ENCODE measurements at regions not wholly inside any gene's neighbourhood (a gene's known extent, or its start where the extent isn't known, plus 50 kb on each side); places are given as distances from the start of the nearest gene placed in this dataset.

GRCh38 chr18:45357686-45358470, 257.4 kb upstream of the SLC14A2 start:
- no peak for TF ChIP-seq EZH2 (IDR thresholded peaks at IDR 0.05)
- TF ChIP-seq FOXP2 (optimal IDR thresholded peaks at IDR 0.05; ENCODE audit: control extremely low read depth, extremely low read length, insufficient read depth) = no peak
- no peak for TF ChIP-seq POLR2AphosphoS5 (IDR thresholded peaks at IDR 0.05; ENCODE audit: borderline replicate concordance, low read depth, low read length)
- DNase-seq (ENCODE audit: low read depth, low spot score) = no peak
- Histone ChIP-seq H3K36me3 (ENCODE audit: insufficient read depth, low read length) (no peaks in the 10 kb centered on the region), H3K9me3 (ENCODE audit: low read depth, low read length) (no peaks in the 10 kb centered on the region), H3K9ac (ENCODE audit: insufficient read length) (no peak overlapping the region), H3K4me3 (no peak overlapping the region), H3K27ac (no peak overlapping the region)

GRCh38 chr18:45359275-45360009, 255.8 kb upstream of the SLC14A2 start:
- TF ChIP-seq POLR2AphosphoS5 (IDR thresholded peaks at IDR 0.05; ENCODE audit: borderline replicate concordance, low read depth, low read length) (no peak), FOXP2 (optimal IDR thresholded peaks at IDR 0.05; ENCODE audit: control extremely low read depth, extremely low read length, insufficient read depth) (no peak), EZH2 (IDR thresholded peaks at IDR 0.05) (no peak)
- no peak for DNase-seq (ENCODE audit: low read depth, low spot score)
- H3K27ac ChIP-seq = no peak overlapping the region
- H3K36me3 ChIP-seq (ENCODE audit: insufficient read depth, low read length) = no peaks in the 10 kb centered on the region
- H3K9ac ChIP-seq (ENCODE audit: insufficient read length) = no peak overlapping the region
- H3K4me3 ChIP-seq = no peak overlapping the region
- no peaks in the 10 kb centered on the region for H3K9me3 ChIP-seq (ENCODE audit: low read depth, low read length)

GRCh38 chr18:45361125-45361851, 254.0 kb upstream of the SLC14A2 start:
- no peak overlapping the region for H3K4me3 ChIP-seq
- H3K9ac ChIP-seq (ENCODE audit: insufficient read length) = no peak overlapping the region
- no peaks in the 10 kb centered on the region for H3K36me3 ChIP-seq (ENCODE audit: insufficient read depth, low read length)
- no peak overlapping the region for H3K27ac ChIP-seq
- no peaks in the 10 kb centered on the region for H3K9me3 ChIP-seq (ENCODE audit: low read depth, low read length)
- no peak for DNase-seq (ENCODE audit: low read depth, low spot score)
- TF ChIP-seq EZH2 (IDR thresholded peaks at IDR 0.05) = no peak
- no peak for TF ChIP-seq POLR2AphosphoS5 (IDR thresholded peaks at IDR 0.05; ENCODE audit: borderline replicate concordance, low read depth, low read length)
- TF ChIP-seq FOXP2 (optimal IDR thresholded peaks at IDR 0.05; ENCODE audit: control extremely low read depth, extremely low read length, insufficient read depth) = no peak

- Histone ChIP-seq H3K4me3 (no peak overlapping the region), H3K27ac (no peak overlapping the region), H3K36me3 (ENCODE audit: insufficient read depth, low read length) (no peaks in the 10 kb centered on the region), H3K9ac (ENCODE audit: insufficient read length) (no peak overlapping the region), H3K9me3 (ENCODE audit: low read depth, low read length) (no peaks in the 10 kb centered on the region)
- no peak for TF ChIP-seq FOXP2 (optimal IDR thresholded peaks at IDR 0.05; ENCODE audit: control extremely low read depth, extremely low read length, insufficient read depth)
- TF ChIP-seq EZH2 (IDR thresholded peaks at IDR 0.05) = no peak
- no peak for TF ChIP-seq POLR2AphosphoS5 (IDR thresholded peaks at IDR 0.05; ENCODE audit: borderline replicate concordance, low read depth, low read length)
- no peak for DNase-seq (ENCODE audit: low read depth, low spot score)
Measured at GRCh38 chr18:45363196-45363595, 252.1 kb upstream of the SLC14A2 start.

- Histone ChIP-seq H3K36me3 (ENCODE audit: insufficient read depth, low read length) (no peaks in the 10 kb centered on the region), H3K4me3 (no peak overlapping the region), H3K27ac (no peak overlapping the region), H3K9ac (ENCODE audit: insufficient read length) (no peak overlapping the region), H3K9me3 (ENCODE audit: low read depth, low read length) (no peaks in the 10 kb centered on the region)
- DNase-seq (ENCODE audit: low read depth, low spot score) = no peak
- TF ChIP-seq EZH2 (IDR thresholded peaks at IDR 0.05) = no peak
- TF ChIP-seq FOXP2 (optimal IDR thresholded peaks at IDR 0.05; ENCODE audit: control extremely low read depth, extremely low read length, insufficient read depth) = no peak
- no peak for TF ChIP-seq POLR2AphosphoS5 (IDR thresholded peaks at IDR 0.05; ENCODE audit: borderline replicate concordance, low read depth, low read length)
Measured at GRCh38 chr18:45365835-45366234, 249.4 kb upstream of the SLC14A2 start.

GRCh38 chr18:45370255-45371010, 244.8 kb upstream of the SLC14A2 start:
- TF ChIP-seq EZH2 (IDR thresholded peaks at IDR 0.05) (no peak), POLR2AphosphoS5 (IDR thresholded peaks at IDR 0.05; ENCODE audit: borderline replicate concordance, low read depth, low read length) (no peak), FOXP2 (optimal IDR thresholded peaks at IDR 0.05; ENCODE audit: control extremely low read depth, extremely low read length, insufficient read depth) (no peak)
- H3K27ac ChIP-seq = no peak overlapping the region
- DNase-seq (ENCODE audit: low read depth, low spot score) = no peak
- no peak overlapping the region for H3K9ac ChIP-seq (ENCODE audit: insufficient read length)
- no peak overlapping the region for H3K4me3 ChIP-seq
- no peaks in the 10 kb centered on the region for H3K9me3 ChIP-seq (ENCODE audit: low read depth, low read length)
- H3K36me3 ChIP-seq (ENCODE audit: insufficient read depth, low read length) = no peaks in the 10 kb centered on the region

- H3K36me3 ChIP-seq (ENCODE audit: insufficient read depth, low read length) = no peaks in the 10 kb centered on the region
- H3K9me3 ChIP-seq (ENCODE audit: low read depth, low read length) = no peaks in the 10 kb centered on the region
- TF ChIP-seq FOXP2 (optimal IDR thresholded peaks at IDR 0.05; ENCODE audit: control extremely low read depth, extremely low read length, insufficient read depth) (no peak), EZH2 (IDR thresholded peaks at IDR 0.05) (no peak), POLR2AphosphoS5 (IDR thresholded peaks at IDR 0.05; ENCODE audit: borderline replicate concordance, low read depth, low read length) (no peak)
- no peak overlapping the region for H3K9ac ChIP-seq (ENCODE audit: insufficient read length)
- no peak overlapping the region for H3K27ac ChIP-seq
- DNase-seq (ENCODE audit: low read depth, low spot score) = no peak
- no peak overlapping the region for H3K4me3 ChIP-seq
Measured at GRCh38 chr18:45373286-45373880, 241.9 kb upstream of the SLC14A2 start.
